Activated naive CD8-positive, alpha-beta T cell treated with anti-CD3 and anti-CD28 coated beads, Interleukin-2, amount 50 U/mL, for 24 hours (primary cell): ENCODE measurements at regions not wholly inside any gene's neighbourhood (a gene's known extent, or its start where the extent isn't known, plus 50 kb on each side); places are given as distances from the start of the nearest gene placed in this dataset.
A peak's percentile ranks its signal among the peaks of the same experiment; 100 is the strongest.

ENCODE experiments used
- ATAC-seq: fragments of 150-1000 bp; cut with Tn5 transposase; one replicate; pipeline ENCODE4 v1.10.0; 2021
- DNase-seq: peaks from one replicate; pipeline ENCODE4 v3.0.0; 2021
- H3K27ac Mint-ChIP-seq: one replicate; pipeline ENCODE4 v1.8.0; 2021; ENCODE audit warnings: mild to moderate bottlenecking, mixed read lengths
- H3K27me3 Mint-ChIP-seq: one replicate; pipeline ENCODE4 v1.8.0; 2021; ENCODE audit warnings: mixed read lengths
- H3K36me3 Mint-ChIP-seq: one replicate; pipeline ENCODE4 v1.8.0; 2021; ENCODE audit warnings: low read depth, mixed read lengths
- H3K4me1 Mint-ChIP-seq: one replicate; pipeline ENCODE4 v1.8.0; 2021; ENCODE audit warnings: mixed read lengths
- H3K4me3 Mint-ChIP-seq: one replicate; pipeline ENCODE4 v1.8.0; 2021; ENCODE audit warnings: mild to moderate bottlenecking, moderate library complexity, mixed read lengths
- H3K9me3 Mint-ChIP-seq: one replicate; pipeline ENCODE4 v1.8.0; 2021; ENCODE audit warnings: mixed read lengths

DNA sequence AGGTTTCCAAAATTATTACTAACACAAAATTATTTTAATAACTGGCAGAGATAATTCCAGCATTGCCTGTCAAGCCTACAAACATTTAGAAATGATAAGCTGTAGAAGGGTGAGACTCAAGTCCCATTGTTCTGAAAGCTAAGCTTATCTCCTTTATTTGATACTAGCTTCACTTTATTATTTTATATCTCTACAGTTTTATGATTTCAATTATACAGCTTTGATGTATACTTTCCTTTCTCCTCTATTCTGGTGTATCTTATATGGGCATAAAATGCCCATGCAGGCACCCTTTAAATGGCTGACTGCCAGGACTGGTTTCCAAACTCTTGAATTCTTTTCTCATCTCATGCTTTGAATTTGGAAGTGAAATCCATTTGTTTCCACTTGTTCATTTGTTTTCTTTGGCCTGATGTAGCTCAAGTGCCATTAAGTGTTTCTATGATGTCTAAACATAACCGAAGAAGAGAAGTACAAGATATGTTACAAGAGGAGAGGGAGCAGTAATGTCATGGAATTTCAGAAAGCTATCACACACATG, 372.1 kb upstream of the ARHGEF26 start:
- Mint-ChIP-seq H3K27ac (no peak overlapping the region), H3K27me3 (peaks cover 2% of the 10 kb centered on the region), H3K4me1 (no peaks in the 10 kb centered on the region), H3K4me3 (no peak overlapping the region), H3K36me3 (no peaks in the 10 kb centered on the region), H3K9me3 (no peaks in the 10 kb centered on the region)
- no peak for DNase-seq
- ATAC-seq: no peak

GRCh38 chr3:153752405-153753027, 368.7 kb upstream of the ARHGEF26 start:
- no peaks in the 10 kb centered on the region for H3K36me3 Mint-ChIP-seq
- H3K27me3 Mint-ChIP-seq: no peaks in the 10 kb centered on the region
- H3K4me1 Mint-ChIP-seq: no peaks in the 10 kb centered on the region
- H3K4me3 Mint-ChIP-seq: no peak overlapping the region
- H3K27ac Mint-ChIP-seq: no peak overlapping the region
- DNase-seq: no peak
- no peaks in the 10 kb centered on the region for H3K9me3 Mint-ChIP-seq
- ATAC-seq: no peak

DNA sequence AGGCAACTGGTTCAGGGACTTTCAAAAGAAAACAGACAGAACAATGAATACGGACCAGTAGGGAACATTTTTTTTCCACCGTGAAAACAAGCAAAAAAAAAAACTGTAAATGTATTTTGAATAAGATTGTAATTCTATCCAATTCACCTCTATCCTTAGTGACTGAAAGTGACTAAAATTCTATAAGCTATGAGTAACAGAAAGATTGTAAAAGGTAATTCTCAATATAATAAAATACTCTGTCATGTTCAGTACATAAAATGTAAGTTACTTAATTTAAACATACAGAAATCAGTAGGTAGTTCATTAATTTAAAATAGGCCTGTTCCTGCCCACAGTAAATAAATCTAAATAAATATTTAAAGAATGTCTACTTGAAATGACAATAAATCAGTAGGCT, 368.2 kb upstream of the ARHGEF26 start:
- ATAC-seq: no peak
- no peaks in the 10 kb centered on the region for H3K27me3 Mint-ChIP-seq
- H3K4me3 Mint-ChIP-seq: no peak overlapping the region
- H3K27ac Mint-ChIP-seq: no peak overlapping the region
- H3K4me1 Mint-ChIP-seq: no peaks in the 10 kb centered on the region
- H3K9me3 Mint-ChIP-seq: no peaks in the 10 kb centered on the region
- H3K36me3 Mint-ChIP-seq: no peaks in the 10 kb centered on the region
- no peak for DNase-seq

DNA sequence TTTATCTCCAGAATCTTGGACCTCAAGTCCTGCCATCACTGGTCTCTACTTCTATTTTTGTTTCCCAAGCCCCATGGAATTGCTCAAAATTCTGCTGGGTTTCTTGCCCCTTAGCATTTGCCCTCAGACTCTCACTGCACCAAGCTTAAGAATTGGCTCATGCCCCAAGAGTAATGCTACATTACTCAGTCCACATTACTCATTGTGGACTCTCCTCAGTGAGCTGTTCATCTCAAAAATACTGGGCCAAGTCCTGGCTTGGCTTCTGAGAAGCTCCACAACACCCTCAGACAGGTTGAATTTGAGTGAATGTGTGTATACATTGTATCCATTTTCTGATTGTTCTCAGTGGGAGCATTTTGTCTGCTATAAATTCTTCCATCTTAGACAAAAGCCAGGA, 364.4 kb upstream of the ARHGEF26 start:
- H3K27me3 Mint-ChIP-seq: no peaks in the 10 kb centered on the region
- no peak overlapping the region for H3K27ac Mint-ChIP-seq
- H3K4me3 Mint-ChIP-seq: no peak overlapping the region
- DNase-seq (no peak), ATAC-seq (no peak)
- no peaks in the 10 kb centered on the region for H3K9me3 Mint-ChIP-seq
- H3K36me3 Mint-ChIP-seq: no peaks in the 10 kb centered on the region
- H3K4me1 Mint-ChIP-seq: no peaks in the 10 kb centered on the region

GRCh38 chr3:153757839-153758238, 363.4 kb upstream of the ARHGEF26 start:
- no peaks in the 10 kb centered on the region for H3K27me3 Mint-ChIP-seq
- DNase-seq (no peak), ATAC-seq (no peak)
- H3K9me3 Mint-ChIP-seq: no peaks in the 10 kb centered on the region
- no peaks in the 10 kb centered on the region for H3K36me3 Mint-ChIP-seq
- no peak overlapping the region for H3K27ac Mint-ChIP-seq
- no peak overlapping the region for H3K4me3 Mint-ChIP-seq
- no peaks in the 10 kb centered on the region for H3K4me1 Mint-ChIP-seq

DNA sequence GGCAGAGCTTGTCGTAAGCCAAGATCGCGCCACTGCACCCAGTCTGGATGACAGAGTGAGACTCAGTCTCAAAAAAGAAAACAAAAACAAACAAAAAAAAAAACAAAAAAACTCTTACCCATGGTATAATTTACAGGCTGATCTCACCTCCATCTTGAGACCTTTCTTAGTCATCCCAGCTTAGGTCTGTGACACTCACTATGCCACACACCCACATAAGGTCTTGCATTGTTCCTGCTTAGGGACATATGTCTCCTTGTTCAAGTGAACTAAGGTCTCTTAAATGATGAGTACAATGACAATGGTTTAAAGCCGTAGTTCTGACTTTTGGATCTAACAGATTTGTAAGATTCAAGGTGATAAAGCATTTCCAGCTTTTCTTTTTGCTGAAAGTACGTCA, 360.2 kb upstream of the ARHGEF26 start:
- peaks cover 1% of the 10 kb centered on the region for H3K9me3 Mint-ChIP-seq
- ATAC-seq (peak; percentile 72), DNase-seq (no peak)
- H3K27me3 Mint-ChIP-seq: peaks cover 2% of the 10 kb centered on the region
- no peaks in the 10 kb centered on the region for H3K4me1 Mint-ChIP-seq
- no peak overlapping the region for H3K4me3 Mint-ChIP-seq
- no peak overlapping the region for H3K27ac Mint-ChIP-seq
- no peaks in the 10 kb centered on the region for H3K36me3 Mint-ChIP-seq

DNA sequence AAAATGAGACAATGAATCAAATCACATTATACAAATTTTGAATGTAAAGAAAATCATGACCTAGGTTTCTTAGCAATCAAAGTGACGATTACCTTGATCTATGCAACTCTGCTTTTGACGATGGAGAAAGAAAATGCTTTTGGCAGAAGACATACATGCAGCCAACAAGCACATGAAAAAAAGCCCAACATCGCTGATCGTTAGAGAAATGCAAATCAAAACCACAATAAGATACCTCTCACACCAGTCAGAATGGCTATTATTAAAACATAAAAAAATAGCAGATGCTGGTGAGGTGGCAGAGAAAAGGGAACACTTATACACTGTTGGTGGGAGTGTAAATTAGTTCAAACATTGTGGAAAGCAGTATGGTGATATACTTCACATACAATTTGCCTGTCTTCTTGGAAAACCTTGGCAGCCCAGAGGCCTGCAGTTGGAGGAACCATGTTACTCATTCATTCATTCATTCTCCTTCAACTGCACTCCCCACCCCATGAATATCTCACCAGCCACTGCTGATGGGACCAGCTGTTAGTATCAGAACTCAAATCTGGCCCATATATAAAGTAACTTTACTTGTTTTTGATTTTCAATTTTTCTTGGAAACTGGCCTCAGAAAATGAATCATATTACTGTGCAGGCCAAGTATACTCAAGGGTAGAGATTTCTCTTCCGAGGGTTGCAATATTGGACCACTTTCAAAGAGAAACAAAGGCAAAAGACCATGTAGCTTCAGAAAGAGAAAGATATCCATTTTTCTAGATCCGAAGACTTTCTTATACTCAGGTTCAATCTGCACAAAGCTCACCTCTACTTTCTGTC, 358.6 kb upstream of the ARHGEF26 start:
- H3K27ac Mint-ChIP-seq: no peak overlapping the region
- no peak overlapping the region for H3K4me3 Mint-ChIP-seq
- no peaks in the 10 kb centered on the region for H3K4me1 Mint-ChIP-seq
- H3K36me3 Mint-ChIP-seq: no peaks in the 10 kb centered on the region
- H3K9me3 Mint-ChIP-seq: peaks cover 4% of the 10 kb centered on the region
- H3K27me3 Mint-ChIP-seq: peaks cover 2% of the 10 kb centered on the region
- ATAC-seq: no peak
- DNase-seq: no peak

GRCh38 chr3:153767601-153768560, 353.3 kb upstream of the ARHGEF26 start:
- DNase-seq (no peak), ATAC-seq (peak; percentile 11)
- Mint-ChIP-seq H3K27me3 (peaks cover 8% of the 10 kb centered on the region), H3K36me3 (peaks cover 3% of the 10 kb centered on the region), H3K9me3 (peaks cover 4% of the 10 kb centered on the region), H3K27ac (no peak overlapping the region), H3K4me1 (peaks cover 2% of the 10 kb centered on the region), H3K4me3 (no peak overlapping the region)

DNA sequence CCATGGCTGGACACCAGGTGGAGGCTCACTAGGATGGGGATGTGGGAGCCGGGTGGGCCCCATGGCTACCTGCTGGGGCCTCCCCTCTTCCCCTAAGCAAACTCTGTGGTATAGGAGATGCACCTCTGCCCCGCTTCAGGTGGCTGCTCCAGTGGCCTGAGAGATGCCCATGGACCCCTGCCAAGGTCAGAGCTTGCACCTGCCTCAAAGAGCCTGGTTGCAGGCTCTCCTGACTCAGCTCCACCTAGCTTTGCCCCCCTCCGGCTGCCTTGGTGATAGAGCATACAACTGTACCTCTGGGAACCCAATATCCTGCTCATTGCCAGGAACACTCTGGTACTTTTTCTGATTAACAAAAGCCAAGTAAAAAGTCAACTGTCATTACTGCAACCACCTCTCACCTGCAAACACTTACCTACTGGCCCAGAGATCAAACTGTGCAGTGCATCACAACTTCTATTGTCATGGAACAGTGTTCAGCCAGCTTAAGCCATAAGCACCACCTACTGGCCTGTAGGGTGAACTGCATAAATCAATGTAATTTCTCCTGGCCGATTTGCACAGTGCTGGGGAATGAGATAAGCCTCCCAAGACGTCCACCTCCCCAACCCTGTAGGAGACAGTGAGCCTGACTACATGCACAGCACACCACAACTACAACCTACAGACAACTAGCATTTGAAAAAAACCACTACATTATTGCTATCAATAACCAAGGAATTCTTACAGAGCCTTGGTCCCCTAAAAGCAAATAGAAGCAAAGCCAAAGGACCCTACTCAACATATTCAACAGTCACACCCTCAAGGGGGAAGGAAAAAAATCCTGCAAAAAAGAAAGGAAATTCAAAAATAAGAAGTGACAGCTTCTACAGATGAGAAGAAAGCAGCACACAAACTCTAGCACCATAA, 352.4 kb upstream of the ARHGEF26 start:
- Mint-ChIP-seq H3K9me3 (peaks cover 4% of the 10 kb centered on the region), H3K27me3 (peaks cover 7% of the 10 kb centered on the region), H3K4me1 (peaks cover 2% of the 10 kb centered on the region), H3K27ac (no peak overlapping the region), H3K36me3 (peaks cover 3% of the 10 kb centered on the region), H3K4me3 (no peak overlapping the region)
- ATAC-seq (peak; percentile 90), DNase-seq (peak; percentile 25)

DNA sequence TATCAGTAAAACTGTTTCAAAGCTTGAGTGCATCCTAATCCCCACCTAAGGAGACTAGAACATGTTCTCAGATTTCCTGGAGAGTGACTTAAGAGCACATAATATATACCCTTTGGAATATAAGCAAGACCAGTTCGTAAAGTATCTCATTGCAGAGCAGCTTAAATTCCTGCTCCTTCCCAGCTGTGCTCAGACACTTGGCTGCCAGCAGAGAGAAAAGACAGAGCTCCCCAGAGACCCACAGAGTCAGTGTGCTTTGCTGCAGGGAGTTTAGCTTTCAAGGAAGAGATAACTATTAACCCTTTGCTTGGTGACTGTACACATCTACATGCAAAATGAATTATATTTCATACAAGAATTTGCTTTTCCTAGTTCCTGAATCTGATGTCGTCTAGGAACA, 338.1 kb upstream of the ARHGEF26 start:
- Mint-ChIP-seq H3K4me1 (no peaks in the 10 kb centered on the region), H3K4me3 (no peak overlapping the region), H3K9me3 (no peaks in the 10 kb centered on the region), H3K27ac (no peak overlapping the region), H3K36me3 (no peaks in the 10 kb centered on the region), H3K27me3 (no peaks in the 10 kb centered on the region)
- no peak for DNase-seq
- no peak for ATAC-seq

DNA sequence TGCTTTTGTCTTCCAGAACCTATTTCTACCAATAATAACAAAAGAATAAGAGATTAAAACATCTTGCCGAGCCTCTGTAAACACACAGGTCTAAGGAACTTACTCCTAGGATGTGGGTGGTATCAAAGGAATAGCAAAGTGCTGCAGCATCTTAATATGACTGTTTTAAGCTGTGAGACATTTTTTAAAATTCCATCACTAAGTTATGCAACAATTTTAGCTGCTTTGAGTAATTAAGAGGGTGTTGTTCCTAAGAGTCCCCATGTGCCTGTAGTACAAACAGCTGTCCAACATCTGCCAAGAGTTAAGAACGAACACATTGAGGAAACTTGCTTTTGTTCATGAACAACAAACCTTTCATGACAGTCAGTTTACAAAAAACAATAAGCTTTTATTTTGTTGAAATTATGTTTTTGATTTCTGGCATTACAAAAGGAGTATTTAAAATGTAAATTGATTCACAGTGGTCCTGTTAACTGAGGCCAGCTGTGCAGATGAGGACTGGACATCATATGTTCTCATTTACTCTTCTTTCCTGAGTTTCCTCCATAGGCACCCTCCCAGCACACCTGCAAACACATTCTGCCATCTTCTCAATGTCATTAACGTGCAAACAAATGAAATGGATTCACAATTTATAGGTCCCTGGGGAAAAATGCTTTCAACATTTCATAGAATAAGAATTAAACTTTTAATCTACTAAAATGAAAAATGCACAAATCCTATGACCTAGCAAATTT, 337.3 kb upstream of the ARHGEF26 start:
- ATAC-seq: no peak
- no peak overlapping the region for H3K27ac Mint-ChIP-seq
- no peaks in the 10 kb centered on the region for H3K27me3 Mint-ChIP-seq
- H3K4me1 Mint-ChIP-seq: no peaks in the 10 kb centered on the region
- no peaks in the 10 kb centered on the region for H3K36me3 Mint-ChIP-seq
- no peak overlapping the region for H3K4me3 Mint-ChIP-seq
- no peaks in the 10 kb centered on the region for H3K9me3 Mint-ChIP-seq
- no peak for DNase-seq

DNA sequence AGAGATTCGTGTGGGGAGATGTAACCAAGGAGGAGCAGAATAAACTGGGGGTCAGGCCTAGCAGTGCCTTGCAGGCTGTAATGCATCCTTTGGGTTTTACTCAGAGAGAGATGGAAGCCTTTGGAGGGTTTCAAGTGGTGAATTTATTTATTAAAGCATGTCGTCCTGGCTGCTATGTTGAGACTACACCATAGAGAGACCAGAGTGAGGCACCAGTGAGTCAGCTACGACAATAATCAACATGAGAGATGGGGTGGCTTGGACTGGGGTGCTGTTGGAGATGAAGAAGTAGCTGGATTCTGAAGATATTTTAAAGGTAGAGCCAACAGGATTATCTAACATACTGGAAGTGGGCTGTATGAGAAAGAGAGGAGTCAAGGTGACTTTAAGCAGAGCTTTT, 335.3 kb upstream of the ARHGEF26 start:
- H3K4me3 Mint-ChIP-seq: no peak overlapping the region

DNA sequence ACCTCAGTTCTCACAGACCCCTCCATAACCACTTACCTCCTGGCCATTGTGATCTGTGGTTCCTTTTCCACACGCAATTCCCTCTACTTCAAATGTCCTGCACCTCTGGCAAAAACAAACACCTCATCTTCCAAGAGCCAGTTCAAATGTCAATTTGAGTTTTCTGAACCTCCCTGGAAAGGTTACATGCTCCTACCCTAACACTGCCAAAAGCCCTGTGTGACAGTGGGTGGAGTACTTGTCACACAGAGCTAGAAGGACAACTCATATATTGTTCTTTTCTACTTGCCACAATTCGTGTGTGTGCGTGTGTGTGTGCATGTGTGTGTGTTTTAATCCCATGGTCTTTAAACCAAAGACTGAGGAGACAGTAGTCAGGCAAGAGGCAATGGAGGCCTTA, 331.8 kb upstream of the ARHGEF26 start:
- peaks cover 5% of the 10 kb centered on the region for H3K9me3 Mint-ChIP-seq
- DNase-seq (no peak), ATAC-seq (no peak)
- no peak overlapping the region for H3K27ac Mint-ChIP-seq
- H3K36me3 Mint-ChIP-seq: no peaks in the 10 kb centered on the region
- H3K27me3 Mint-ChIP-seq: peaks cover 2% of the 10 kb centered on the region
- H3K4me1 Mint-ChIP-seq: no peaks in the 10 kb centered on the region
- no peak overlapping the region for H3K4me3 Mint-ChIP-seq

More for the DNA sequence above, 335.3 kb upstream of the ARHGEF26 start:
- Mint-ChIP-seq H3K9me3 (no peaks in the 10 kb centered on the region), H3K4me1 (no peaks in the 10 kb centered on the region), H3K27ac (no peak overlapping the region), H3K36me3 (no peaks in the 10 kb centered on the region), H3K27me3 (no peaks in the 10 kb centered on the region)
- DNase-seq: no peak
- no peak for ATAC-seq
